NB4 (cell line): ENCODE measurements at regions not wholly inside any gene's neighbourhood (a gene's known extent, or its start where the extent isn't known, plus 50 kb on each side); places are given as distances from the start of the nearest gene placed in this dataset.

Experiments
- CTCF ChIP-seq: IDR thresholded peaks from one replicate; pipeline ENCODE4 v1.5.1; 2012; ENCODE audit warnings: low read depth, low read length
- MAX ChIP-seq: IDR thresholded peaks from 2 replicates; pipeline ENCODE4 v1.6.1; 2011; ENCODE audit warnings: low read depth, low read length
- POLR2A ChIP-seq: IDR thresholded peaks from 2 replicates; pipeline ENCODE4 v1.6.1; 2011; ENCODE audit warnings: mild to moderate bottlenecking; ENCODE audit not compliant: insufficient read length; ENCODE audit errors: extremely low read depth

GRCh38 chr4:104188301-104188700, 306.4 kb downstream of the CXXC4 start:
- TF ChIP-seq CTCF (no peak), MAX (no peak), POLR2A (no peak)
